CD4-positive, alpha-beta T cell treated with Interferon alpha-2 for 1 hour (primary cell): ENCODE measurements at regions not wholly inside any gene's neighbourhood (a gene's known extent, or its start where the extent isn't known, plus 50 kb on each side); places are given as distances from the start of the nearest gene placed in this dataset.

Source experiments
- DNase-seq, 2 donors: peaks; one replicate each; pipeline ENCODE4 v3.0.0-alpha.2; 2020 to 2022

DNA sequence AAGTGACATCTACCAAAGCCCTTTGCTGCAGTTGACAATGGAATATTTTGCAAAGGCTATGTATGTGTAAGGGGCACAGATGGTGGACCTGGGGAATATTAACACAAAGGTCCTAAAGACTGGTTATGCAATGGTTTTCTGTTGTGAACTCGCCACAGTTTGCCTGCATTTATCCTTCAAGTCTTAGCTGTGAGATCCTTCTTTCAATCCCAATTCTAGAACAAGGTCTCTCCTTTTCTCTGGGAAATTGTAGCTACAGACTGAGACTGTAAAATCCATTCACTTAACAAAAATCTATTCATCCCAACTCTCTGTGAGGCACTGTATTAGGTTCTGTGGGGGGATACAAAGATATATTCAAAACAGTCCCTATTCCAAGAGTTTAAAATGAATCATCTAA is 250.4 kb downstream of the GPM6A start:
- DNase-seq: no peak

DNA sequence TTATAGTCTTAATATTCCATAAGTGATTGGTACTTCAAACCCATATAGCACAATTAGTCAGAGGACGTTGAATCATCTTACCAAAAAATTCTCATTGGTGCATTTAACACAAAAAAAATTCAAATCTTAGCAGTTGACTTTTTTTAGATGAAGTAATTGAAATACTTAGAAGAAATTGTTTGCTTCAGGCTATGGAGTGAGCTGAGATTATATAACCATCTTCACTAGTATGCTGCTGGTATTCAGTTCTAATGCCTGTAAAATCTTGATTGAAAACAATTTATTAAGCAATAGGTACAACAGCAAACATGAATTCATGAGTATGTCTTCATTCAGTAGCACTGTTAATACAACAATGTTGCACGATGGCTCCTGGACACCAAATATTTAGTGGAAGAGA is 250.0 kb downstream of the GPM6A start:
- DNase-seq: no peak

DNA sequence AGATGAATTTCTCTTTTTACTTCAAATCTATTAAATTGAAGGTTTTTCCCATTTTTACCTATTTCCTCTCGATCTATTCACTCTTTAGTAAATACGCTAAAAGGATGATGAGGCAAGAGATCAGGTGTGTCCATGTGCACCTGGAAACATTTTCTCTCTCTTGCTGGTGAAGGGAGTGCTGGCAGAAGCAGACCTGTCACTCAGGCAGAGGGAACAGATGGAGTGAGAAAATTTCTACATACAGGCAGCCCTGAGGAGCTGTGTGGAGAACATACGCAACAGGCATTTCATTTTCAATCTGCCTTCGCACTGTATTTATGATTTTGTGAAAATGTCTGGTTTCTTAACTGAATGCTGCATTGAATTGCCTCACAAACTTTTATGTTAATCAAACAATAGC is 249.5 kb downstream of the GPM6A start:
- no peak for DNase-seq
